Stimulated activated CD4-positive, alpha-beta T cell treated with anti-CD3 and anti-CD28 coated beads, Interleukin-2, amount 100 ng/mL, for 48 hours (primary cell): ENCODE measurements at regions not wholly inside any gene's neighbourhood (a gene's known extent, or its start where the extent isn't known, plus 50 kb on each side); places are given as distances from the start of the nearest gene placed in this dataset.
"Not testable (repeated sequence)": the region's sequence is repeated elsewhere in the genome, so short reads cannot be mapped to it uniquely, and the experiment has no call there.

Experiments used
- DNase-seq, 2 donors: peaks; one replicate each; pipeline ENCODE4 v3.0.0-alpha.2; 2020

GRCh38 chr2:38483776-38484501, 106.9 kb upstream of the ATL2 start:
- no peak for DNase-seq

GRCh38 chr2:38482710-38483109, 105.6 kb upstream of the ATL2 start:
- not testable (repeated sequence) for DNase-seq

GRCh38 chr2:38480617-38481016, 103.5 kb upstream of the ATL2 start:
- DNase-seq, result no peak

- DNase-seq, result no peak
Observed at GRCh38 chr2:38477006-38477405, 99.9 kb upstream of the ATL2 start.

DNA sequence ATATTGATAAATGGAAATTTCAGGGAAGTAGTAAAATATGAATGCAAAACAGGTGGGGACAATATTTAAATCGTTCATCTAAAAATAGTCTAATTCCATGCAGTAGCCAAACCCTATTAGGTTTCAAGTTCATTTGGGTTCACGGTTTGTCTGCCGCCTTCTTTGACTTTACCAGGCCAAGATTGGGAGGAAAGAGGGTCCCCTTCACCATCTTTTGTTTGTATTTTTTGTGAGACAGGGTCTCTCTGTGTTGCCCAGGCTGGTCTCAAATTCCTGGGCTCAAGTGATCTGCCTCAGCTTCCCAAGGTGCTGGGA, 98.5 kb upstream of the ATL2 start:
- no peak for DNase-seq

GRCh38 chr2:38474715-38475566, 97.9 kb upstream of the ATL2 start:
- no peak for DNase-seq

DNA sequence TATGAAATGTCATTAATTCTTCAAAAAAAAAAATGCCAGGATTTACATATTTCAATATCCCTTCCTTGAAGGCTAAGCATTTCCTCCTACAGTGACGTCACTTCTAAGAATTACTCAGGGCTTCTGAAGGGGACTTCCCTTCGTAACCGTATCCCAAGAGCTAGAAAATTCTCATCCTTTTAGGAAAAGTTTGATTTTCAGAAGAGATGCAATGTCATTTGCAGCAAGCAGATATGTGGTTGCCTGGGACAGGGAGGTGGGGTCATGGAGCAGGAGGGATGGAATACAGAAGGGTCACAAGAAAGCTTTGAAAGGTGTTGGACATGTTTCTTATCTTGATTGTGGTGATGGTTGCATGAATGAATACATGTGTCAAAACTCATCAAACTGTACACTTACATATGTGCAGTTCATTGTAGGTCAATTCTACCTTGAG, 97.0 kb upstream of the ATL2 start:
- no peak for DNase-seq

GRCh38 chr2:38473333-38474005, 96.4 kb upstream of the ATL2 start:
- no peak for DNase-seq

GRCh38 chr2:38470115-38470514, 93.0 kb upstream of the ATL2 start:
- DNase-seq, result no peak

- no peak for DNase-seq
Observed at GRCh38 chr2:38467768-38468455, 90.8 kb upstream of the ATL2 start.

DNA sequence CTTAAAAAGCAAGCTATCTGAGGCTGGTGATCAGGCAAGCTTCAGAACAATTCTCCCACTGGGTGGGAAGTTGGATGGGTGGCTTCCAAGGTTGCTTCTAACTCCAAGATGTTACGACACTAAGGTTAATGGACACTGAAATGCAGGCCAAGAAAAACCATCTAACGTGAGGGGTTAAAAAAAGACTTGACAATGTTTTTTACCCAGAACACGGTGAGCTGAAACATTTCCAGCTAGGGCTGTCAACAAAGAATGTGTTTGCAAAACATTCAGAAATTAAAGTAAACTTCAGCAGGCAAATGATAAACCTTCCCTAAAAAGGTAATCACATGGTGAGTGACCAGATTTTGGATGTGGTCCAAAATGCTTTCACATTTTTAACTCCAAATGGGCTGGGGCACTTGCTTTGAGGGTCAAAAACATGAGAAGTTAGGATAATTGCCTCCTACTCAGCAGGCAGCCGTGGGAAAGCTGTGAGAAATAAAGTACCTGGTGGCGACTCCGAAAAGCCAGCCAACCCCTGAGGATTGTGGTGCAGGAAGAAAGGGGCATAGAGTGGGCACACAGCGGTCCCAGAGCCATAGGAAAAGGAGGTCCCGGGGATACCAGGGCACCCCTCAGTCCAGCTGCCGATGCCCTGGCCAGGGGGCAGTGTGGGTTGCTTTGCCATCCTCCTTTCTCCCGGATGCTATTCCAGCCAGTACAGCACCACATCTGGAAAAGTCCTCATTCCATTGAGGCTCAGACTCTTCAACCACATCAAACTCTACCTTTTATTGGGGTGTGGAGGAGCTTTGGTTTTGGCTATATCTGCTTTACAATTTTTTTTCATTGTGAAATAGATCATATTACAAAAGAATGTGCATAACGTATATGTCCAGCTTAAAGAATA, 90.0 kb upstream of the ATL2 start:
- DNase-seq, result no peak

DNA sequence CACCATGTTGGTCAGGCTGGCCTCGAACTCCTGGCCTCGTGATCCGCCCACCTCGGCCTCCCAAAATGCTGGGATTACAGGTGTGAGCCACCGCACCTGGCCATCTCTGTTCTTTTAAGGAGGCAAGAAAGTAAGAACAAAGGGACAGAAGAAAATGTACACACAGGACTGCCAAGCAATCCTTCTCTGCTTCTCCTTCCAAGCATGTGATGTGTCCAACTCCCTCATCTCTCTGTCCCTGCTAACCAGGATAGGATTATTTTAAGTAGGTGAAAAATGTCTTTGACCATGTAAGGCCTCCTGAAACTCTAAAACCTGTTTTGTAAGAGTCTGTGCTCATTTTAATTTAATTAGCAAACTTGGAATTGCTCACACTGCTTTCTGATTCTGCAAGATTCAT, 89.3 kb upstream of the ATL2 start:
- DNase-seq, result no peak

DNA sequence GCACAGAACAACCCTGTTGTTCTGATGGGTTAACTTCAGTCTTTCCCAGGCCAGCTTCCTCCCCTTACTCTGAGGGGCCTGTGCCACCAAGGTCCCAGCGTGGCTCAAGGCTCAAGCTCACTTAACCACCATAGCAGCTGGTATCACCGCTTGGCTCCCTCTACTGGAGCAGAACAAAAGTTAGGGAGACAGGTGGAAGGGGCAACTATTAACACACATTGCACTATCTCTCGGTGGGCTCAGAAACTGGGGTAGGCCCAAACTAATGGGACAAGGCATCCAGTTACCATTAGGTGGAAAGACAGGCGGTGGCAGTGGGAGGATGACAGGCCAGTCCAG, 88.7 kb upstream of the ATL2 start:
- DNase-seq, result no peak

DNA sequence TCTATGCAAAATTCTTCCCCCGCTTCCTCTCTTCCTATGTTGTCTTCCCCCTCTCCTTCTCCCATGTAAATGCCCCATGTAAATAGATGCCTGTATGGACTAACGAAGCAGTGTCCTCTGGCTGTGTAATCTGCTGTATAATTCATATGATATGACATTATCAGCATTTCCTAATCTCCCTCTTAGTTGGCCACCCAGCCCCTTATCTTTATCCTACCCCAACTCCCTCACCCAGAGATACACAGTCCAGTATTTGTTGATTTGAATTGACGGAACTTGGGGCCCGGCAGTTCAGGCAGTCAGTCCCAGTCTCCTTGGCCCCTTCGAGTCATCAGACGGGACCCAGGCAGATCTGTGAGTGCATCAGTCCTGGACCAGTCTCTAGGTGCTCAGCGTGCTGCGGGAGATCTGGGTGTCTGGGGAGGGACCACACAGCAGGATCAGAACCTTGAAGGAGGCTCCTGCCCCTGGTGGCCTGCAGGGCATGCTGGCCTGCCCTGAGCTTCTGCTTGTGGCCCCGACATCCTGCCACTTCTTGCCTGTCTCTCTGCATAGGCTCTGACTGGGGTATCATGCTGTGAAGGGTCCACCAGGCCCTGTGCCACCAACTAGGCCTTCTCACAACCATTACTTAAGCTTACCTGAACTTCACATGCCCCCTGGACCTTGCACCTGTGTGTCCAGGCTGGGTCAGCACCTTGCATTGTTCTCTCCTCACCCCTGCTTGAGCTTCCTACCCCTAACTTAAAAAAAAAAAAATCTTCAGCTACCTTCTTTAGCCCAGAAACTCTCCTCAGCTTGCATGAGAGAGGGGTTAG, 88.1 kb upstream of the ATL2 start:
- no peak for DNase-seq

DNA sequence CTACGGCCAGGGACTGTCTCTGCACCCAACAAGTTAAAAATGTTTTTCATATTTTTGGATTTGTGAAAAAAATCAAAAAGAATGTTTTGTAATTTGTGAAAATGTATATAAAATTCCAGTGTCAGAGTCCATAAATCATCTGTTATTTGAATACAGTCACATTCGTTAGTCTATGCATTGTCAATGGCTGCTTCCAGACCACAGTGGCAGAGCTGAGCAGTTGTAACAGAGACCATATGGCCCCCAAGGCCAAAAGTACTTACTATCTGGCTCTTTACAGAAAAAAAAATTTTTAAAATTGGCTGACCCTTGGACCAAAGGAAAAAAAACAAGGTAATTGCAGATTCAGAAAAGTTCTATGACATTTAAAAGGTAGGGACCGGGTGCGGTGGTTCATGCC, 86.7 kb upstream of the ATL2 start:
- no peak for DNase-seq

DNA sequence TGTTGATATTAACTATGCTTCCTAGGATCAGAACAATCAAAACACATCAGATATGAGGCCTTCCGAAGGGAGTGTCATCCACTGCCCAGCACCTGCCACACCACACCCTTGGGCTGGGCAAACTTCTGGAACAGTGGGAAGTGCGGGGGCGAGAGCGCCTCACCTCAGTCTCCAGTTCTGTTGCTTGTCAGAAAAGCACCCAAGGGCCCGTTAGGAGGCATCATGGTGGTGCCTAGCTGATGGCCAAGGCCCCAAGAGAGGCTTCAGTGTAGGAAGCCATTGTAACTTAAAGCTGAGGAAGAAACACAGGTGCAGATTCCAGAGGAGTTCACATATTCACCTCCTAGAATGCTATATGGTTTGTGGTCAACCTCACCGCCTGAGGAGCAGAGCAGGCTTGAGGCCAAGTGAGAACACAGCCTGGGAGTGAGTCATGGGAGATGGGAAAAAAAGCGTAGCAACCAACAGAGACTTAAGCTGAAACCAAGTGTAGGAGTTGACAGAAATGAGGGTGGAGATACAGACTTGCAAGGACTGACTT, 85.1 kb upstream of the ATL2 start:
- DNase-seq, result peak; percentile 31 to 48

- no peak for DNase-seq
Observed at GRCh38 chr2:38461470-38461869, 84.4 kb upstream of the ATL2 start.

GRCh38 chr2:38460313-38460712, 83.2 kb upstream of the ATL2 start:
- no peak for DNase-seq

GRCh38 chr2:38454081-38454480, 77.0 kb upstream of the ATL2 start:
- DNase-seq, result no peak

GRCh38 chr2:38451778-38452177, 74.7 kb upstream of the ATL2 start:
- not testable (repeated sequence) for DNase-seq

- no peak for DNase-seq
Observed at GRCh38 chr2:38450509-38450908, 73.4 kb upstream of the ATL2 start.
